Endothelial cell of umbilical vein (primary cell): ENCODE measurements at regions not wholly inside any gene's neighbourhood (a gene's known extent, or its start where the extent isn't known, plus 50 kb on each side); places are given as distances from the start of the nearest gene placed in this dataset.

ENCODE experiments used
- BruUV-seq: library from RNA; stranded (reverse); fragments of 400-500 nt; replicated peaks from 2 replicates; lab custom pipeline; 2021; lab: Mats Ljungman, UMichigan
- CTCF ChIA-PET: fragments of 300-600, 350-600 bp; sonication (Branson Sonifier 250); formaldehyde crosslinking; loops from one replicate; lab custom pipeline; 2021; ENCODE audit warnings: antibody characterized with exemption, inconsistent platforms; lab: Charles Lee
- POLR2A ChIA-PET: fragments of 300-600, 350-600 bp; sonication (Branson Sonifier 250); formaldehyde crosslinking; loops from one replicate; lab custom pipeline; 2021; ENCODE audit warnings: antibody characterized with exemption, inconsistent platforms; lab: Charles Lee
- DNase-seq: peaks from one replicate; pipeline ENCODE4 v3.0.0-alpha.2; 2011; ENCODE audit warnings: low read depth, low spot score
- FAIRE-seq: peaks from 2 replicates; lab custom pipeline; 2011; peaks lifted over from hg19 to GRCh38; lab: Jason Lieb, UNC
- H2AFZ ChIP-seq: 2 replicates; pipeline ENCODE4 v1.6.0; 2012; ENCODE audit warnings: low read depth, low read length, control low read depth, inconsistent platforms
- H3K27ac ChIP-seq: 2 replicates; pipeline ENCODE4 v1.5.1; 2011; ENCODE audit warnings: low read depth, mild to moderate bottlenecking, control low read depth, low read length, moderate library complexity; ENCODE audit not compliant: insufficient read depth
- H3K27me3 ChIP-seq, 2 experiments: 2 replicates each; pipeline versions ENCODE4 v1.6.0 to v1.6.1; 2011; ENCODE audit warnings: low read length in 2 of 2, mixed read lengths in 1 of 2; ENCODE audit not compliant: control insufficient read depth in 2 of 2, insufficient read depth in 2 of 2
- H3K36me3 ChIP-seq, 2 experiments: 2 replicates in 1 of 2; 3 replicates in 1 of 2; pipeline ENCODE4 v1.5.1; 2011; ENCODE audit warnings: low read length in 2 of 2, mild to moderate bottlenecking in 1 of 2, moderate library complexity in 1 of 2; ENCODE audit not compliant: control insufficient read depth in 2 of 2, insufficient read depth in 2 of 2; ENCODE audit errors: extremely low read depth in 1 of 2
- H3K4me1 ChIP-seq: 3 replicates; pipeline ENCODE4 v1.5.1; 2011; ENCODE audit warnings: mild to moderate bottlenecking, low read length; ENCODE audit not compliant: control insufficient read depth, insufficient read depth; ENCODE audit errors: extremely low read depth
- H3K4me2 ChIP-seq: 2 replicates; pipeline ENCODE4 v1.6.1; 2011; ENCODE audit warnings: low read length, control low read depth, mixed read lengths; ENCODE audit not compliant: insufficient read depth
- H3K4me3 ChIP-seq, 3 experiments: fragments of 200-600 bp in 1 of 3; sonication (generic), shearing (Covaris generic) in 1 of 3; replicated peaks in 1 of 3; 2 replicates each; pipeline ENCODE4 v1.5.1; 2011 to 2016; ENCODE audit warnings: control low read depth in 3 of 3, low read length in 3 of 3, mild to moderate bottlenecking in 2 of 3, inconsistent platforms in 1 of 3, low read depth in 1 of 3, moderate library complexity in 1 of 3; ENCODE audit not compliant: insufficient read depth in 1 of 3
- H3K79me2 ChIP-seq: 2 replicates; pipeline ENCODE4 v1.6.0; 2012; ENCODE audit warnings: low read length, inconsistent platforms; ENCODE audit not compliant: control insufficient read depth, insufficient read depth
- H3K9ac ChIP-seq: replicated peaks from 2 replicates; pipeline ENCODE3; 2011; ENCODE audit warnings: low read length, control low read depth; ENCODE audit not compliant: insufficient read depth; ENCODE audit errors: extremely low read depth
- H3K9me1 ChIP-seq: replicated peaks from 3 replicates; pipeline ENCODE4 v1.6.0; 2011; ENCODE audit warnings: mild to moderate bottlenecking, low read length; ENCODE audit not compliant: control insufficient read depth, insufficient read depth; ENCODE audit errors: extremely low read depth
- H3K9me3 ChIP-seq: replicated peaks from 2 replicates; pipeline ENCODE4 v1.5.1; 2012; ENCODE audit warnings: low read length, inconsistent platforms; ENCODE audit not compliant: control insufficient read depth, insufficient read depth
- H4K20me1 ChIP-seq: replicated peaks from 2 replicates; pipeline ENCODE3; 2011; ENCODE audit warnings: mild to moderate bottlenecking, low read length; ENCODE audit not compliant: control insufficient read depth, insufficient read depth; ENCODE audit errors: extremely low read depth
- EZH2 ChIP-seq: IDR thresholded peaks from 2 replicates; pipeline ENCODE4 v1.6.1; 2012; ENCODE audit warnings: borderline replicate concordance, low read depth, mild to moderate bottlenecking, moderate library complexity, low read length, inconsistent platforms; ENCODE audit not compliant: severe bottlenecking
- FOS ChIP-seq: IDR thresholded peaks from 2 replicates; pipeline ENCODE4 v1.6.1; 2011; ENCODE audit warnings: mild to moderate bottlenecking, low read length, moderate library complexity, borderline replicate concordance; ENCODE audit not compliant: insufficient read depth
- GATA2 ChIP-seq: IDR thresholded peaks from 2 replicates; pipeline ENCODE4 v1.7.0; 2011; ENCODE audit warnings: low read depth, mild to moderate bottlenecking, moderate library complexity, mixed read lengths, low read length; ENCODE audit not compliant: insufficient read length, insufficient read depth
- JUN ChIP-seq: IDR thresholded peaks from 2 replicates; pipeline ENCODE4 v1.6.1; 2011; ENCODE audit warnings: borderline replicate concordance, low read depth; ENCODE audit not compliant: insufficient read length, insufficient read depth
- MYC ChIP-seq: IDR thresholded peaks from one replicate; pipeline ENCODE4 v1.6.1; 2011; ENCODE audit warnings: mild to moderate bottlenecking, low read depth, low read length
- POLR2A ChIP-seq: IDR thresholded peaks from 2 replicates; pipeline ENCODE4 v1.6.1; 2012; ENCODE audit warnings: low read depth, mild to moderate bottlenecking, control low read depth, low read length
- dilution Hi-C: fragments of 300-500 bp; cut with MboI; formaldehyde crosslinking; loops from one replicate; pipeline ENCODE4 v1.15.0; 2019; ENCODE audit warnings: low sequenced_read_pairs; ENCODE audit not compliant: extremely low pct_ligation_motif_present
- intact Hi-C: fragments of 100-400 bp; cut with micrococcal nuclease; formaldehyde crosslinking; loops from one replicate; pipeline ENCODE4 v1.10.0; 2022
- TF ChIP-seq, protein P1 (sequence below), 2 donors: IDR thresholded peaks; 1 replicate in 1 of 2; 2 replicates in 1 of 2; pipeline ENCODE4 v1.5.1; 2011; ENCODE audit warnings: low read length in 2 of 2, mild to moderate bottlenecking in 2 of 2, moderate library complexity in 2 of 2, control low read depth in 1 of 2, inconsistent platforms in 1 of 2, low read depth in 1 of 2; ENCODE audit not compliant: insufficient read depth in 1 of 2; ENCODE audit errors: extremely low read depth in 1 of 2
- TF ChIP-seq, protein P2 (sequence below): IDR thresholded peaks from 2 replicates; pipeline ENCODE4 v1.6.1; 2011; ENCODE audit not compliant: insufficient read depth, insufficient read length

DNA sequence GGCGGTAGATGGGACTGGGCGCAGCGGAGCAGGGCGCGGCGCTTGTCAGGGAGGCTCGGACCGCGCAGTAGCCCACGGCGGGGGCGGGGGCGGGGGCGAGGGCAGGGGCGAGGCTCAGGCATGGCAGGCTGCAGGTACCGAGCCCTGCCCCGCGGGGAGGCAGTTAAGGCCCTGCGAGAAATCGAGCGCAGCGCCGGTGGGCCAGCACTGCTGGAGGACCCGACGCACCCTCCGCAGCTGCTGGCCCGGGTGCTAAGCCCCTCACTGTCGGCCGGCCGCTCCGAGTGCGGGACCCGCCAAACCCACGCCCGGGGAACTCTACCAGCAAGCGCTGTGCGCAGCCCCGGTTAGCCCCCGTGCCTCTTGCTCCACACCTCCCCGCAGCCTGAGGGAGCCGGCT lies 90.2 kb upstream of the RPL38 start:
- CTCF ChIA-PET, result no interaction called here
- TF ChIP-seq, protein P1, sequence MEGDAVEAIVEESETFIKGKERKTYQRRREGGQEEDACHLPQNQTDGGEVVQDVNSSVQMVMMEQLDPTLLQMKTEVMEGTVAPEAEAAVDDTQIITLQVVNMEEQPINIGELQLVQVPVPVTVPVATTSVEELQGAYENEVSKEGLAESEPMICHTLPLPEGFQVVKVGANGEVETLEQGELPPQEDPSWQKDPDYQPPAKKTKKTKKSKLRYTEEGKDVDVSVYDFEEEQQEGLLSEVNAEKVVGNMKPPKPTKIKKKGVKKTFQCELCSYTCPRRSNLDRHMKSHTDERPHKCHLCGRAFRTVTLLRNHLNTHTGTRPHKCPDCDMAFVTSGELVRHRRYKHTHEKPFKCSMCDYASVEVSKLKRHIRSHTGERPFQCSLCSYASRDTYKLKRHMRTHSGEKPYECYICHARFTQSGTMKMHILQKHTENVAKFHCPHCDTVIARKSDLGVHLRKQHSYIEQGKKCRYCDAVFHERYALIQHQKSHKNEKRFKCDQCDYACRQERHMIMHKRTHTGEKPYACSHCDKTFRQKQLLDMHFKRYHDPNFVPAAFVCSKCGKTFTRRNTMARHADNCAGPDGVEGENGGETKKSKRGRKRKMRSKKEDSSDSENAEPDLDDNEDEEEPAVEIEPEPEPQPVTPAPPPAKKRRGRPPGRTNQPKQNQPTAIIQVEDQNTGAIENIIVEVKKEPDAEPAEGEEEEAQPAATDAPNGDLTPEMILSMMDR (IDR thresholded peaks at IDR 0.05; ENCODE audit: extremely low read depth in 1 of 2, insufficient read depth in 1 of 2, low read depth in 1 of 2, low read length in 2 of 2), result no peak
- TF ChIP-seq GATA2, result no peak
- no peak for TF ChIP-seq FOS
- TF ChIP-seq POLR2A, result no peak
- TF ChIP-seq EZH2, result no peak
- TF ChIP-seq JUN, result no peak
- TF ChIP-seq MYC, result no peak
- FAIRE-seq (no peak), DNase-seq (no peak)
- H3K27me3 ChIP-seq, result no peaks in the 10 kb centered on the region
- no peak overlapping the region for H3K4me3 ChIP-seq
- H3K79me2 ChIP-seq, result no peaks in the 10 kb centered on the region
- intact Hi-C loops (no loop called here), dilution Hi-C loops (no loop called here)
- no peak overlapping the region for H2AFZ ChIP-seq
- no peak overlapping the region for H3K27ac ChIP-seq
- no peaks in the 10 kb centered on the region for H3K9me1 ChIP-seq
- no peaks in the 10 kb centered on the region for H3K4me1 ChIP-seq
- no peaks in the 10 kb centered on the region for H3K36me3 ChIP-seq
- no peak overlapping the region for H3K9ac ChIP-seq
- POLR2A ChIA-PET, result no interaction called here
- H3K4me2 ChIP-seq, result no peak overlapping the region
- no TSS peak for BruUV-seq
- peaks cover 2% of the 10 kb centered on the region for H3K9me3 ChIP-seq
- H4K20me1 ChIP-seq, result no peaks in the 10 kb centered on the region

DNA sequence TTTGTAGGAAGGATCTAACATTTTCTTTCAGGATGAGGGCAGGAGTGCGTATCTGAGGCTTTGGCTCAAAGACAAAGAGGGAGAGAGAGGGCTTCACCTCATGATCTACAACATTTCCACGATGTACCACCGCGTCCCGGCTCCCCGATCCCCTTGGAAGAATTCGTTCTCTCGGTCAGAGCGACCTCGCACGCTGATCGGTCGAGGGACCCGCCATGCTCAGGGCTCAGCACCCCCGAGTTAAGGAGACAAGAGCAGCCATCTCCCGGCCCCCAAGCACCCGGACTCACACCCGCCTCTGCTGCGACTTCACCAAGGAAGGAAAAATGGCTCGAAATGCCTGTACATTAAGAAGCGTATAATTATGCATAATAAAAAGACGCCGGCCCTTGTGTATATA lies 89.5 kb upstream of the RPL38 start:
- Histone ChIP-seq H3K4me2 (no peak overlapping the region), H3K27ac (no peak overlapping the region), H3K27me3 (no peaks in the 10 kb centered on the region), H3K4me3 (no peak overlapping the region), H3K79me2 (no peaks in the 10 kb centered on the region), H3K9ac (no peak overlapping the region), H4K20me1 (no peaks in the 10 kb centered on the region), H3K9me1 (no peaks in the 10 kb centered on the region), H3K9me3 (peaks cover 2% of the 10 kb centered on the region), H3K4me1 (no peaks in the 10 kb centered on the region), H3K36me3 (no peaks in the 10 kb centered on the region), H2AFZ (no peak overlapping the region)
- CTCF ChIA-PET, result no interaction called here
- POLR2A ChIA-PET, result no interaction called here
- TF ChIP-seq, protein P2, sequence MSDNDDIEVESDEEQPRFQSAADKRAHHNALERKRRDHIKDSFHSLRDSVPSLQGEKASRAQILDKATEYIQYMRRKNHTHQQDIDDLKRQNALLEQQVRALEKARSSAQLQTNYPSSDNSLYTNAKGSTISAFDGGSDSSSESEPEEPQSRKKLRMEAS, result no peak
- no peak for TF ChIP-seq GATA2
- no peak for TF ChIP-seq MYC
- no peak for TF ChIP-seq POLR2A
- FAIRE-seq (no peak), DNase-seq (no peak)
- intact Hi-C loops, result no loop called here
- dilution Hi-C loops, result no loop called here
- BruUV-seq, result no TSS peak
